AG04449 (cell line): ENCODE measurements at regions not wholly inside any gene's neighbourhood (a gene's known extent, or its start where the extent isn't known, plus 50 kb on each side); places are given as distances from the start of the nearest gene placed in this dataset.
A peak's percentile ranks its signal among the peaks of the same experiment; 100 is the strongest.

Experiments
- CTCF ChIA-PET: fragments of 350-600 bp; formaldehyde crosslinking; extraction: SDS; loops from one replicate; lab custom pipeline; 2021; ENCODE audit warnings: antibody characterized with exemption; lab: Yijun Ruan, JAX
- POLR2A ChIA-PET: fragments of 400-600, 350-600 bp; formaldehyde crosslinking; extraction: SDS; loops from one replicate; lab custom pipeline; 2020; ENCODE audit warnings: antibody characterized with exemption, inconsistent platforms; lab: Yijun Ruan, JAX
- DNase-seq: peaks from one replicate; pipeline ENCODE4 v3.0.0-alpha.2; 2010; ENCODE audit warnings: low read depth, low spot score
- H3K4me3 ChIP-seq: 2 replicates; pipeline ENCODE4 v1.5.1; 2011; ENCODE audit warnings: low read depth, mild to moderate bottlenecking, control low read depth, low read length
- CTCF ChIP-seq: IDR thresholded peaks from one replicate; pipeline ENCODE4 v1.5.1; 2011; ENCODE audit warnings: mild to moderate bottlenecking, moderate library complexity, low read length, control low read depth, inconsistent platforms; ENCODE audit not compliant: insufficient read depth; ENCODE audit errors: missing control alignments

- no peak for TF ChIP-seq CTCF
- no peak overlapping the region for H3K4me3 ChIP-seq
- POLR2A ChIA-PET = no interaction called here
- CTCF ChIA-PET = interaction anchor here (0.5 to 3.5 kb wide), 8 partner anchors 14 to 927 kb away, joined by 3 to 44 read pairs (median 5); partner anchors contain the start of gene ZBTB18
- DNase-seq = no peak
Measured at GRCh38 chr1:244271004-244271403, 180.7 kb downstream of the ADSS2 start.

GRCh38 chr1:244271691-244272308 is 179.9 kb downstream of the ADSS2 start:
- TF ChIP-seq CTCF = no peak
- no peak overlapping the region for H3K4me3 ChIP-seq
- CTCF ChIA-PET = interaction anchor here (0.7 to 3.5 kb wide), 18 partner anchors 10 to 928 kb away, joined by 3 to 44 read pairs (median 4); partner anchors contain the start of gene ZBTB18
- POLR2A ChIA-PET = no interaction called here
- DNase-seq = no peak

GRCh38 chr1:244272471-244273261 is 179.0 kb downstream of the ADSS2 start:
- ChIA-PET POLR2A (no interaction called here), CTCF (interaction anchor here (0.5 to 3.5 kb wide), 45 partner anchors 10 to 1817 kb away, joined by 3 to 44 read pairs (median 3); partner anchors contain the start of gene ZBTB18)
- no peak overlapping the region for H3K4me3 ChIP-seq
- peak; percentile 92 for TF ChIP-seq CTCF
- DNase-seq = peak; percentile 67

- peak overlapping the region; percentile 15; the same call in 1 of the 2 replicates for H3K4me3 ChIP-seq
- no peak for DNase-seq
- POLR2A ChIA-PET = no interaction called here
- no peak for TF ChIP-seq CTCF
- CTCF ChIA-PET = interaction anchor here (0.6 to 3.5 kb wide), 33 partner anchors 9 to 1818 kb away, joined by 3 to 44 read pairs (median 3); partner anchors contain the start of gene ZBTB18
Measured at GRCh38 chr1:244273262-244273844, 178.4 kb downstream of the ADSS2 start.

GRCh38 chr1:244273845-244274619 is 177.7 kb downstream of the ADSS2 start:
- H3K4me3 ChIP-seq = peak overlapping the region; percentile 31
- TF ChIP-seq CTCF = no peak
- POLR2A ChIA-PET = no interaction called here

More at GRCh38 chr1:244273845-244274619, 177.7 kb downstream of the ADSS2 start:
- DNase-seq = peak; percentile 98
- CTCF ChIA-PET = interaction anchor here (0.6 to 3.5 kb wide), 30 partner anchors 8 to 1819 kb away, joined by 3 to 44 read pairs (median 3); partner anchors contain the start of gene ZBTB18
